ENCODE measurements at regions not wholly inside any gene's neighbourhood (a gene's known extent, or its start where the extent isn't known, plus 50 kb on each side); places are given as distances from the start of the nearest gene placed in this dataset.

- TF ChIP-seq ZNF792 (tag by site-specific recombination; IDR thresholded peaks at IDR 0.05) (no peak), RBAK (tag by site-specific recombination; IDR thresholded peaks at IDR 0.05) (no peak), CTCF (tag by site-specific recombination; IDR thresholded peaks at IDR 0.05) (no peak), ZNF157 (tag by site-specific recombination; IDR thresholded peaks at IDR 0.05) (no peak), ZNF677 (tag by site-specific recombination; IDR thresholded peaks at IDR 0.05) (no peak), ZNF133 (tag by site-specific recombination; IDR thresholded peaks at IDR 0.05) (no peak), ZNF768 (tag by site-specific recombination; IDR thresholded peaks at IDR 0.05) (no peak), ZBTB8A (tag by site-specific recombination; IDR thresholded peaks at IDR 0.05) (no peak), ZBTB49 (tag by site-specific recombination; IDR thresholded peaks at IDR 0.05; ENCODE audit: low read depth) (no peak), PBX3 (CRISPR knock-in tag; IDR thresholded peaks at IDR 0.05) (no peak), ZNF398 (tag by site-specific recombination; IDR thresholded peaks at IDR 0.05) (no peak), ELK4 (IDR thresholded peaks at IDR 0.05; ENCODE audit: borderline replicate concordance, low read depth, low read length) (no peak), ZNF670 (tag by site-specific recombination; IDR thresholded peaks at IDR 0.05; ENCODE audit: low read depth) (no peak), OVOL3 (tag by site-specific recombination; IDR thresholded peaks at IDR 0.05) (no peak)
These were observed 149.4 kb downstream of the DNAJB6 start for GRCh38 chr7:157486007-157486755.

Measured in HEK293 (cell line).